Endothelial cell of umbilical vein (primary cell): ENCODE measurements at regions not wholly inside any gene's neighbourhood (a gene's known extent, or its start where the extent isn't known, plus 50 kb on each side); places are given as distances from the start of the nearest gene placed in this dataset.

Experiments used
- BruUV-seq: library from RNA; stranded (reverse); fragments of 400-500 nt; replicated peaks from 2 replicates; lab custom pipeline; 2021; lab: Mats Ljungman, UMichigan
- CTCF ChIA-PET: fragments of 300-600, 350-600 bp; sonication (Branson Sonifier 250); formaldehyde crosslinking; loops from one replicate; lab custom pipeline; 2021; ENCODE audit warnings: antibody characterized with exemption, inconsistent platforms; lab: Charles Lee
- POLR2A ChIA-PET: fragments of 300-600, 350-600 bp; sonication (Branson Sonifier 250); formaldehyde crosslinking; loops from one replicate; lab custom pipeline; 2021; ENCODE audit warnings: antibody characterized with exemption, inconsistent platforms; lab: Charles Lee
- DNase-seq: peaks from one replicate; pipeline ENCODE4 v3.0.0-alpha.2; 2011; ENCODE audit warnings: low read depth, low spot score
- FAIRE-seq: peaks from 2 replicates; lab custom pipeline; 2011; peaks lifted over from hg19 to GRCh38; lab: Jason Lieb, UNC
- H2AFZ ChIP-seq: 2 replicates; pipeline ENCODE4 v1.6.0; 2012; ENCODE audit warnings: low read depth, low read length, control low read depth, inconsistent platforms
- H3K27ac ChIP-seq: 2 replicates; pipeline ENCODE4 v1.5.1; 2011; ENCODE audit warnings: low read depth, mild to moderate bottlenecking, control low read depth, low read length, moderate library complexity; ENCODE audit not compliant: insufficient read depth
- H3K27me3 ChIP-seq, 2 experiments: 2 replicates each; pipeline versions ENCODE4 v1.6.0 to v1.6.1; 2011; ENCODE audit warnings: low read length in 2 of 2, mixed read lengths in 1 of 2; ENCODE audit not compliant: control insufficient read depth in 2 of 2, insufficient read depth in 2 of 2
- H3K36me3 ChIP-seq, 2 experiments: 2 replicates in 1 of 2; 3 replicates in 1 of 2; pipeline ENCODE4 v1.5.1; 2011; ENCODE audit warnings: low read length in 2 of 2, mild to moderate bottlenecking in 1 of 2, moderate library complexity in 1 of 2; ENCODE audit not compliant: control insufficient read depth in 2 of 2, insufficient read depth in 2 of 2; ENCODE audit errors: extremely low read depth in 1 of 2
- H3K4me1 ChIP-seq: 3 replicates; pipeline ENCODE4 v1.5.1; 2011; ENCODE audit warnings: mild to moderate bottlenecking, low read length; ENCODE audit not compliant: control insufficient read depth, insufficient read depth; ENCODE audit errors: extremely low read depth
- H3K4me2 ChIP-seq: 2 replicates; pipeline ENCODE4 v1.6.1; 2011; ENCODE audit warnings: low read length, control low read depth, mixed read lengths; ENCODE audit not compliant: insufficient read depth
- H3K4me3 ChIP-seq, 3 experiments: fragments of 200-600 bp in 1 of 3; sonication (generic), shearing (Covaris generic) in 1 of 3; replicated peaks in 1 of 3; 2 replicates each; pipeline ENCODE4 v1.5.1; 2011 to 2016; ENCODE audit warnings: control low read depth in 3 of 3, low read length in 3 of 3, mild to moderate bottlenecking in 2 of 3, inconsistent platforms in 1 of 3, low read depth in 1 of 3, moderate library complexity in 1 of 3; ENCODE audit not compliant: insufficient read depth in 1 of 3
- H3K79me2 ChIP-seq: 2 replicates; pipeline ENCODE4 v1.6.0; 2012; ENCODE audit warnings: low read length, inconsistent platforms; ENCODE audit not compliant: control insufficient read depth, insufficient read depth
- H3K9ac ChIP-seq: replicated peaks from 2 replicates; pipeline ENCODE3; 2011; ENCODE audit warnings: low read length, control low read depth; ENCODE audit not compliant: insufficient read depth; ENCODE audit errors: extremely low read depth
- H3K9me1 ChIP-seq: replicated peaks from 3 replicates; pipeline ENCODE4 v1.6.0; 2011; ENCODE audit warnings: mild to moderate bottlenecking, low read length; ENCODE audit not compliant: control insufficient read depth, insufficient read depth; ENCODE audit errors: extremely low read depth
- H3K9me3 ChIP-seq: replicated peaks from 2 replicates; pipeline ENCODE4 v1.5.1; 2012; ENCODE audit warnings: low read length, inconsistent platforms; ENCODE audit not compliant: control insufficient read depth, insufficient read depth
- H4K20me1 ChIP-seq: replicated peaks from 2 replicates; pipeline ENCODE3; 2011; ENCODE audit warnings: mild to moderate bottlenecking, low read length; ENCODE audit not compliant: control insufficient read depth, insufficient read depth; ENCODE audit errors: extremely low read depth
- CTCF ChIP-seq, 2 donors: IDR thresholded peaks; 1 replicate in 1 of 2; 2 replicates in 1 of 2; pipeline ENCODE4 v1.5.1; 2011; ENCODE audit warnings: low read length in 2 of 2, mild to moderate bottlenecking in 2 of 2, moderate library complexity in 2 of 2, control low read depth in 1 of 2, inconsistent platforms in 1 of 2, low read depth in 1 of 2; ENCODE audit not compliant: insufficient read depth in 1 of 2; ENCODE audit errors: extremely low read depth in 1 of 2
- EZH2 ChIP-seq: IDR thresholded peaks from 2 replicates; pipeline ENCODE4 v1.6.1; 2012; ENCODE audit warnings: borderline replicate concordance, low read depth, mild to moderate bottlenecking, moderate library complexity, low read length, inconsistent platforms; ENCODE audit not compliant: severe bottlenecking
- FOS ChIP-seq: IDR thresholded peaks from 2 replicates; pipeline ENCODE4 v1.6.1; 2011; ENCODE audit warnings: mild to moderate bottlenecking, low read length, moderate library complexity, borderline replicate concordance; ENCODE audit not compliant: insufficient read depth
- GATA2 ChIP-seq: IDR thresholded peaks from 2 replicates; pipeline ENCODE4 v1.7.0; 2011; ENCODE audit warnings: low read depth, mild to moderate bottlenecking, moderate library complexity, mixed read lengths, low read length; ENCODE audit not compliant: insufficient read length, insufficient read depth
- JUN ChIP-seq: IDR thresholded peaks from 2 replicates; pipeline ENCODE4 v1.6.1; 2011; ENCODE audit warnings: borderline replicate concordance, low read depth; ENCODE audit not compliant: insufficient read length, insufficient read depth
- MAX ChIP-seq: IDR thresholded peaks from 2 replicates; pipeline ENCODE4 v1.6.1; 2011; ENCODE audit not compliant: insufficient read depth, insufficient read length
- MYC ChIP-seq: IDR thresholded peaks from one replicate; pipeline ENCODE4 v1.6.1; 2011; ENCODE audit warnings: mild to moderate bottlenecking, low read depth, low read length
- POLR2A ChIP-seq: IDR thresholded peaks from 2 replicates; pipeline ENCODE4 v1.6.1; 2012; ENCODE audit warnings: low read depth, mild to moderate bottlenecking, control low read depth, low read length
- POLR2AphosphoS5 ChIP-seq: IDR thresholded peaks from 2 replicates; pipeline ENCODE4 v1.6.1; 2012; ENCODE audit warnings: low read depth, mild to moderate bottlenecking, control low read depth, low read length, moderate library complexity; ENCODE audit not compliant: insufficient read depth
- dilution Hi-C: fragments of 300-500 bp; cut with MboI; formaldehyde crosslinking; loops from one replicate; pipeline ENCODE4 v1.15.0; 2019; ENCODE audit warnings: low sequenced_read_pairs; ENCODE audit not compliant: extremely low pct_ligation_motif_present
- intact Hi-C: fragments of 100-400 bp; cut with micrococcal nuclease; formaldehyde crosslinking; loops from one replicate; pipeline ENCODE4 v1.10.0; 2022

GRCh38 chr12:95605875-95606274 is 54.6 kb upstream of the USP44 start:
- DNase-seq: peak; percentile 97
- no peaks in the 10 kb centered on the region for H3K9me1 ChIP-seq
- peak overlapping the region; percentile 27 for H3K4me2 ChIP-seq
- no peak overlapping the region for H3K4me3 ChIP-seq
- dilution Hi-C loops (no loop called here), intact Hi-C loops (loop anchor here (1.0 to 5.0 kb wide), 5 partner anchors 17 to 896 kb away; no protein-coding TSS in a partner anchor)
- H3K79me2 ChIP-seq: no peaks in the 10 kb centered on the region
- ChIA-PET CTCF (interaction anchor here (1.0 to 3.9 kb wide), 4 partner anchors 12 to 203 kb away, joined by 3 to 17 read pairs (median 4); no protein-coding TSS in a partner anchor), POLR2A (interaction anchor here (0.7 to 1.2 kb wide), 2 partner anchors 58 to 209 kb away, joined by 4 read pairs; no protein-coding TSS in a partner anchor)
- H2AFZ ChIP-seq: no peak overlapping the region
- peak overlapping the region; percentile 93 for H3K27ac ChIP-seq
- BruUV-seq: TSS peak; percentile 23
- TF ChIP-seq FOS (peak; percentile 82), GATA2 (peak; percentile 95), POLR2AphosphoS5 (peak; percentile 75), CTCF (IDR thresholded peaks at IDR 0.05; ENCODE audit: extremely low read depth in 1 of 2, insufficient read depth in 1 of 2, low read depth in 1 of 2, low read length in 2 of 2) (no peak), JUN (peak; percentile 86), MAX (no peak), POLR2A (peak; percentile 26), MYC (no peak), EZH2 (no peak)
- H3K27me3 ChIP-seq: no peaks in the 10 kb centered on the region
- H3K9ac ChIP-seq: peak overlapping the region; percentile 54
- FAIRE-seq: peak; percentile 91
- H3K4me1 ChIP-seq: peaks cover 60% of the 10 kb centered on the region
- H3K36me3 ChIP-seq: no peaks in the 10 kb centered on the region
- H4K20me1 ChIP-seq: no peaks in the 10 kb centered on the region
- no peaks in the 10 kb centered on the region for H3K9me3 ChIP-seq
